IMR-90 (cell line): ENCODE measurements at regions not wholly inside any gene's neighbourhood (a gene's known extent, or its start where the extent isn't known, plus 50 kb on each side); places are given as distances from the start of the nearest gene placed in this dataset.

ENCODE experiments used
- RAD21 ChIP-seq: IDR thresholded peaks from 2 replicates; pipeline ENCODE4 v1.6.1; 2012; ENCODE audit warnings: low read length, improper control_type of control experiment
- TF ChIP-seq, protein P1 (sequence below): conservative IDR thresholded peaks from 2 replicates; pipeline ENCODE4 v1.5.1; 2012; ENCODE audit warnings: mild to moderate bottlenecking, low read depth, low read length, improper control_type of control experiment

DNA sequence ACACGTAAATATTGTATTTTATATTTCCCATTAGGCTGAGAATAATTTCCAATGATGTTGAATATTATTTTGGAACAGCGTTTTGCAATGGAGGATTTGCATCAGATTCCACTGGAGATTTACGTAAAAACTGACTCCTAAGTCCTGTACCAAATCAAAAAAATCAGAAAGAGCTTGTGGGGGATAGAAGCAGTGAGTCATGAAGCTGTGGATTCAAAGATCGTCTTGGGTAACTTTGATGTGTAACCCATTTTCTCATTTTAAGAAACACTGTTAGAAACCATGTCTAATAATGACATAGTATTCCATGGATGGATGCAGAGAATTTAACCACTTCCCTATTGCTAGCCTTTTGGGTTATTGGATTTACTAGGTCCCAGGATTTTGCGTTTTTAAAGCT lies 158.6 kb downstream of the INHBA start:
- TF ChIP-seq RAD21 = no peak
- TF ChIP-seq, protein P1, sequence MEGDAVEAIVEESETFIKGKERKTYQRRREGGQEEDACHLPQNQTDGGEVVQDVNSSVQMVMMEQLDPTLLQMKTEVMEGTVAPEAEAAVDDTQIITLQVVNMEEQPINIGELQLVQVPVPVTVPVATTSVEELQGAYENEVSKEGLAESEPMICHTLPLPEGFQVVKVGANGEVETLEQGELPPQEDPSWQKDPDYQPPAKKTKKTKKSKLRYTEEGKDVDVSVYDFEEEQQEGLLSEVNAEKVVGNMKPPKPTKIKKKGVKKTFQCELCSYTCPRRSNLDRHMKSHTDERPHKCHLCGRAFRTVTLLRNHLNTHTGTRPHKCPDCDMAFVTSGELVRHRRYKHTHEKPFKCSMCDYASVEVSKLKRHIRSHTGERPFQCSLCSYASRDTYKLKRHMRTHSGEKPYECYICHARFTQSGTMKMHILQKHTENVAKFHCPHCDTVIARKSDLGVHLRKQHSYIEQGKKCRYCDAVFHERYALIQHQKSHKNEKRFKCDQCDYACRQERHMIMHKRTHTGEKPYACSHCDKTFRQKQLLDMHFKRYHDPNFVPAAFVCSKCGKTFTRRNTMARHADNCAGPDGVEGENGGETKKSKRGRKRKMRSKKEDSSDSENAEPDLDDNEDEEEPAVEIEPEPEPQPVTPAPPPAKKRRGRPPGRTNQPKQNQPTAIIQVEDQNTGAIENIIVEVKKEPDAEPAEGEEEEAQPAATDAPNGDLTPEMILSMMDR = no peak
